HCT116 (cell line): ENCODE measurements at regions not wholly inside any gene's neighbourhood (a gene's known extent, or its start where the extent isn't known, plus 50 kb on each side); places are given as distances from the start of the nearest gene placed in this dataset.

Source experiments
- ATAC-seq: fragments of 200-7000 bp; cut with Tn5 transposase; 2 replicates; pipeline ENCODE4 v1.9.1; 2020; ENCODE audit warnings: mild to moderate bottlenecking, moderate library complexity
- BruUV-seq: library from RNA; stranded (reverse); fragments of 400-500 nt; replicated peaks from 2 replicates; lab custom pipeline; 2021; lab: Mats Ljungman, UMichigan
- CTCF ChIA-PET: fragments of 300-600 bp; sonication (Branson Sonifier 250); formaldehyde crosslinking; loops from one replicate; lab custom pipeline; 2021; ENCODE audit warnings: antibody characterized with exemption; lab: Charles Lee
- POLR2A ChIA-PET: fragments of 300-600, 350-600 bp; sonication (Branson Sonifier 250); formaldehyde crosslinking; loops from one replicate; lab custom pipeline; 2021; ENCODE audit warnings: antibody characterized with exemption; lab: Charles Lee
- RAD21 ChIA-PET, 2 experiments: fragments of 300-600 bp; sonication (Branson Sonifier 250); formaldehyde crosslinking; loops; one replicate each; lab custom pipeline; 2023; ENCODE audit warnings: low total read pairs in 2 of 2; ENCODE audit not compliant: uncharacterized antibody in 2 of 2, unreplicated experiment in 2 of 2, low non-redundant PET in 1 of 2; lab: Charles Lee
- DNase-seq: peaks from one replicate; pipeline ENCODE4 v3.0.0-alpha.2; 2010; ENCODE audit warnings: low read depth, low spot score
- H2AFZ ChIP-seq: fragments of 200-600 bp; shearing (Covaris generic), sonication (generic); 2 replicates; pipeline ENCODE4 v1.6.1; 2017; ENCODE audit warnings: low read depth, mixed run types, mixed read lengths, antibody characterized with exemption, low read length; ENCODE audit not compliant: poor library complexity, severe bottlenecking
- H3K27ac ChIP-seq: 2 replicates; pipeline ENCODE4 v1.5.1; 2012; ENCODE audit warnings: low read depth, low read length
- H3K27me3 ChIP-seq: fragments of 200-600 bp; sonication (generic); 2 replicates; pipeline ENCODE4 v1.6.1; 2016; ENCODE audit warnings: mixed run types, low read length, mixed read lengths; ENCODE audit not compliant: insufficient read depth
- H3K36me3 ChIP-seq, 2 experiments: fragments of 200-500 bp in 1 of 2; fragments of 200-600 bp in 1 of 2; sonication (Bioruptor generic) in 1 of 2; sonication (generic) in 1 of 2; 2 replicates each; pipeline versions ENCODE4 v1.5.1 to v1.6.1; 2014 to 2016; ENCODE audit warnings: low read length in 2 of 2, inconsistent platforms in 1 of 2, mixed read lengths in 1 of 2, mixed run types in 1 of 2; ENCODE audit not compliant: insufficient read depth in 2 of 2, control insufficient read depth in 1 of 2
- H3K4me1 ChIP-seq, 2 experiments: fragments of 200-600 bp in 1 of 2; sonication (generic) in 1 of 2; 2 replicates each; pipeline versions ENCODE4 v1.5.1 to v1.6.1; 2012 to 2017; ENCODE audit warnings: low read length in 2 of 2, inconsistent platforms in 1 of 2, mild to moderate bottlenecking in 1 of 2, mixed read lengths in 1 of 2, mixed run types in 1 of 2, moderate library complexity in 1 of 2; ENCODE audit not compliant: insufficient read depth in 2 of 2, control insufficient read depth in 1 of 2
- H3K4me2 ChIP-seq: fragments of 200-600 bp; sonication (generic); 2 replicates; pipeline ENCODE4 v1.6.1; 2017; ENCODE audit warnings: mixed run types, low read length, mixed read lengths
- H3K4me3 ChIP-seq, 2 experiments: fragments of 200-600 bp in 1 of 2; sonication (generic) in 1 of 2; replicated peaks in 1 of 2; 2 replicates each; pipeline ENCODE4 v1.5.1; 2011 to 2016; ENCODE audit warnings: low read length in 2 of 2, control low read depth in 1 of 2, low read depth in 1 of 2, mild to moderate bottlenecking in 1 of 2, mixed read lengths in 1 of 2, mixed run types in 1 of 2
- H3K79me2 ChIP-seq: fragments of 200-600 bp; sonication (generic); 2 replicates; pipeline ENCODE4 v1.6.1; 2017; ENCODE audit warnings: mild to moderate bottlenecking, mixed run types, low read length, moderate library complexity, mixed read lengths; ENCODE audit not compliant: insufficient read depth
- H3K9ac ChIP-seq: fragments of 200-600 bp; sonication (generic); 2 replicates; pipeline ENCODE4 v1.6.1; 2016; ENCODE audit warnings: low read length, mixed read lengths
- H3K9me2 ChIP-seq: fragments of 200-600 bp; sonication (generic), shearing (Covaris generic); 2 replicates; pipeline ENCODE4 v1.6.1; 2017; ENCODE audit warnings: mixed run types, mild to moderate bottlenecking, moderate library complexity; ENCODE audit not compliant: insufficient read depth
- H3K9me3 ChIP-seq, 2 experiments: fragments of 200-500 bp in 1 of 2; fragments of 200-600 bp in 1 of 2; sonication (Bioruptor generic) in 1 of 2; sonication (generic) in 1 of 2; 2 replicates each; pipeline ENCODE4 v1.6.1; 2014 to 2017; ENCODE audit warnings: low read length in 2 of 2, mixed read lengths in 2 of 2, inconsistent platforms in 1 of 2, low read depth in 1 of 2, mild to moderate bottlenecking in 1 of 2, mixed run types in 1 of 2, moderate library complexity in 1 of 2; ENCODE audit not compliant: control insufficient read depth in 1 of 2, insufficient read depth in 1 of 2
- H4K20me1 ChIP-seq: fragments of 200-600 bp; sonication (generic), shearing (Covaris generic); 2 replicates; pipeline ENCODE4 v1.6.1; 2017; ENCODE audit warnings: mixed run types, mild to moderate bottlenecking, moderate library complexity; ENCODE audit not compliant: insufficient read depth
- ATF3 ChIP-seq: IDR thresholded peaks from 2 replicates; pipeline ENCODE4 v1.6.1; 2012
- CEBPB ChIP-seq: IDR thresholded peaks from 2 replicates; pipeline ENCODE4 v1.6.1; 2012; ENCODE audit warnings: low read depth
- EZH2 ChIP-seq: fragments of 200-600 bp; sonication (generic); IDR thresholded peaks from 2 replicates; pipeline ENCODE4 v1.6.1; 2017; ENCODE audit warnings: antibody characterized with exemption, mixed run types
- EZH2phosphoT487 ChIP-seq: fragments of 200-600 bp; IDR thresholded peaks from 2 replicates; pipeline ENCODE4 v1.6.1; 2018; ENCODE audit warnings: antibody characterized with exemption, borderline replicate concordance
- MAX ChIP-seq: IDR thresholded peaks from 2 replicates; pipeline ENCODE4 v1.6.1; 2012
- POLR2A ChIP-seq: IDR thresholded peaks from 2 replicates; pipeline ENCODE4 v1.7.0; 2011; ENCODE audit warnings: borderline replicate concordance; ENCODE audit not compliant: insufficient read depth, insufficient read length; ENCODE audit errors: extremely low read depth
- RAD21 ChIP-seq: IDR thresholded peaks from 2 replicates; pipeline ENCODE4 v1.6.1; 2012; ENCODE audit warnings: low read depth, mild to moderate bottlenecking
- REST ChIP-seq: IDR thresholded peaks from 2 replicates; pipeline ENCODE4 v1.6.1; 2012; ENCODE audit warnings: low read depth
- SIN3A ChIP-seq: IDR thresholded peaks from 2 replicates; pipeline ENCODE4 v1.6.1; 2012; ENCODE audit warnings: low read depth
- ZFX ChIP-seq: fragments of 450-650 bp; IDR thresholded peaks from 2 replicates; pipeline ENCODE4 v1.6.1; 2017
- ZNF274 ChIP-seq: fragments of 200-500 bp; sonication (Bioruptor generic); IDR thresholded peaks from 2 replicates; pipeline ENCODE4 v1.6.1; 2014; ENCODE audit warnings: mild to moderate bottlenecking, low read depth, low read length, inconsistent platforms
- intact Hi-C: fragments of 100-400 bp; cut with micrococcal nuclease; formaldehyde crosslinking; loops from 2 replicates; pipeline ENCODE4 v1.10.0; 2022
- TF ChIP-seq, protein P1 (sequence below): IDR thresholded peaks from 2 replicates; pipeline ENCODE4 v1.6.1; 2011; ENCODE audit warnings: mild to moderate bottlenecking, low read length, moderate library complexity; ENCODE audit not compliant: insufficient replicate concordance; ENCODE audit errors: extremely low read depth

DNA sequence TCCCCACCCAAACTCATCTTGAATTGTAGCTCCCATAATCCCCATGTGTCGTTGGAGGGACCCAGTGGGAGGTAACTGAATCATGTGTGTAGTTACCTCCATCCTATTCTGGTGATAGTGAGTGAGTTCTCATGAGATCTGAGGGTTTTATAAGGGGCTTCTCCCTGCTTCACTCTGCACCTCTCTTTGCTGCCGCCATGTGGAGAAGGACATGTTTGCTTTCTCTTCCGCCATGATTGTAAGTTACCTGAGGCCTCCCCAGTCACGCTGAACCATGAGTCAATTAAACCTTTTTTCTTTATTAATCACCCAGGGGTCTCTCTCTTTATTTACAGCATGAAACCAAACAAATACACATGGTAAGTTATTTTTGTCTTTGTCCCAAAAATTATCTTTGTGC, 726.1 kb downstream of the CDH18 start:
- Histone ChIP-seq H3K4me1 (no peaks in the 10 kb centered on the region), H3K4me2 (no peak overlapping the region), H3K36me3 (no peaks in the 10 kb centered on the region), H3K27me3 (no peaks in the 10 kb centered on the region), H3K27ac (no peak overlapping the region), H3K4me3 (no peak overlapping the region), H4K20me1 (no peaks in the 10 kb centered on the region), H3K79me2 (no peaks in the 10 kb centered on the region), H3K9ac (no peak overlapping the region), H2AFZ (no peak overlapping the region), H3K9me2 (no peaks in the 10 kb centered on the region), H3K9me3 (peaks cover 14 to 38% of the 10 kb centered on the region in 2 experiments; a peak in 2 of 4 replicates)
- no TSS peak for BruUV-seq
- DNase-seq (no peak), ATAC-seq (no peak)
- ChIA-PET POLR2A (no interaction called here), CTCF (no interaction called here), RAD21 (no interaction called here)
- TF ChIP-seq SIN3A (no peak), EZH2 (no peak), CEBPB (no peak), MAX (no peak), ZFX (no peak), RAD21 (no peak), REST (no peak), ATF3 (no peak), POLR2A (no peak), ZNF274 (no peak), EZH2phosphoT487 (no peak)
- TF ChIP-seq, protein P1, sequence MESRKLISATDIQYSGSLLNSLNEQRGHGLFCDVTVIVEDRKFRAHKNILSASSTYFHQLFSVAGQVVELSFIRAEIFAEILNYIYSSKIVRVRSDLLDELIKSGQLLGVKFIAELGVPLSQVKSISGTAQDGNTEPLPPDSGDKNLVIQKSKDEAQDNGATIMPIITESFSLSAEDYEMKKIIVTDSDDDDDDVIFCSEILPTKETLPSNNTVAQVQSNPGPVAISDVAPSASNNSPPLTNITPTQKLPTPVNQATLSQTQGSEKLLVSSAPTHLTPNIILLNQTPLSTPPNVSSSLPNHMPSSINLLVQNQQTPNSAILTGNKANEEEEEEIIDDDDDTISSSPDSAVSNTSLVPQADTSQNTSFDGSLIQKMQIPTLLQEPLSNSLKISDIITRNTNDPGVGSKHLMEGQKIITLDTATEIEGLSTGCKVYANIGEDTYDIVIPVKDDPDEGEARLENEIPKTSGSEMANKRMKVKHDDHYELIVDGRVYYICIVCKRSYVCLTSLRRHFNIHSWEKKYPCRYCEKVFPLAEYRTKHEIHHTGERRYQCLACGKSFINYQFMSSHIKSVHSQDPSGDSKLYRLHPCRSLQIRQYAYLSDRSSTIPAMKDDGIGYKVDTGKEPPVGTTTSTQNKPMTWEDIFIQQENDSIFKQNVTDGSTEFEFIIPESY: no peak
- TF ChIP-seq, all 23 proteins: peak for 0
- intact Hi-C loops: no loop called here
